Fibroblast of pulmonary artery (primary cell): ENCODE measurements at regions not wholly inside any gene's neighbourhood (a gene's known extent, or its start where the extent isn't known, plus 50 kb on each side); places are given as distances from the start of the nearest gene placed in this dataset.

Experiments used
- DNase-seq: peaks from one replicate; pipeline ENCODE4 v3.0.0-alpha.2; 2010; ENCODE audit warnings: low read depth
- H3K4me3 ChIP-seq: replicated peaks from 2 replicates; pipeline ENCODE4 v1.5.1; 2011; ENCODE audit warnings: low read depth, mild to moderate bottlenecking, control low read depth, low read length, moderate library complexity
- CTCF ChIP-seq: IDR thresholded peaks from 2 replicates; pipeline ENCODE4 v1.5.1; 2011; ENCODE audit warnings: mild to moderate bottlenecking, control low read depth, low read length, inconsistent platforms; ENCODE audit errors: missing control alignments

- no peak for DNase-seq
- TF ChIP-seq CTCF: no peak
- H3K4me3 ChIP-seq: no peak overlapping the region
Observed at GRCh38 chr1:240682166-240682858, 70.4 kb upstream of the GREM2 start.

GRCh38 chr1:240672132-240672811, 60.3 kb upstream of the GREM2 start:
- no peak for TF ChIP-seq CTCF
- H3K4me3 ChIP-seq: no peak overlapping the region
- DNase-seq: no peak

- TF ChIP-seq CTCF: no peak
- DNase-seq: no peak
- H3K4me3 ChIP-seq: no peak overlapping the region
Observed at GRCh38 chr1:240667351-240667750, 55.4 kb upstream of the GREM2 start.

- H3K4me3 ChIP-seq: no peak overlapping the region
- DNase-seq: no peak
- no peak for TF ChIP-seq CTCF
Observed at GRCh38 chr1:240666568-240667198, 54.7 kb upstream of the GREM2 start.

- TF ChIP-seq CTCF: no peak
- no peak overlapping the region for H3K4me3 ChIP-seq
- DNase-seq: peak; percentile 1
Observed at GRCh38 chr1:240663169-240663879, 51.4 kb upstream of the GREM2 start.
